Central memory CD8-positive, alpha-beta T cell (primary cell): ENCODE measurements at regions not wholly inside any gene's neighbourhood (a gene's known extent, or its start where the extent isn't known, plus 50 kb on each side); places are given as distances from the start of the nearest gene placed in this dataset.
"Not testable (repeated sequence)": the region's sequence is repeated elsewhere in the genome, so short reads cannot be mapped to it uniquely, and the experiment has no call there.

Source experiments
- ATAC-seq: fragments of 150-1000 bp; cut with Tn5 transposase; replicated peaks from 2 replicates; pipeline ENCODE4 v1.10.0; 2022; ENCODE audit warnings: mild to moderate bottlenecking, moderate FRiP score, moderate number of reproducible peaks; ENCODE audit not compliant: poor library complexity, severe bottlenecking; ENCODE audit errors: extremely low read depth
- DNase-seq, 2 donors: peaks; one replicate each; pipeline ENCODE4 v3.0.0; 2021; ENCODE audit warnings: low spot score in 2 of 2
- H3K27ac Mint-ChIP-seq: one replicate; pipeline ENCODE4 v1.8.0; 2022; ENCODE audit warnings: low read depth, mild to moderate bottlenecking, moderate library complexity, mixed read lengths
- H3K27me3 Mint-ChIP-seq: one replicate; pipeline ENCODE4 v1.8.0; 2022; ENCODE audit warnings: mixed read lengths
- H3K36me3 Mint-ChIP-seq: one replicate; pipeline ENCODE4 v1.8.0; 2022; ENCODE audit warnings: mild to moderate bottlenecking, moderate library complexity, mixed read lengths; ENCODE audit not compliant: insufficient read depth
- H3K4me1 Mint-ChIP-seq: one replicate; pipeline ENCODE4 v1.8.0; 2022; ENCODE audit warnings: mixed read lengths
- H3K4me3 Mint-ChIP-seq: one replicate; pipeline ENCODE4 v1.8.0; 2022; ENCODE audit warnings: mild to moderate bottlenecking, moderate library complexity, mixed read lengths
- H3K9me3 Mint-ChIP-seq: one replicate; pipeline ENCODE4 v1.8.0; 2022; ENCODE audit warnings: mixed read lengths

DNA sequence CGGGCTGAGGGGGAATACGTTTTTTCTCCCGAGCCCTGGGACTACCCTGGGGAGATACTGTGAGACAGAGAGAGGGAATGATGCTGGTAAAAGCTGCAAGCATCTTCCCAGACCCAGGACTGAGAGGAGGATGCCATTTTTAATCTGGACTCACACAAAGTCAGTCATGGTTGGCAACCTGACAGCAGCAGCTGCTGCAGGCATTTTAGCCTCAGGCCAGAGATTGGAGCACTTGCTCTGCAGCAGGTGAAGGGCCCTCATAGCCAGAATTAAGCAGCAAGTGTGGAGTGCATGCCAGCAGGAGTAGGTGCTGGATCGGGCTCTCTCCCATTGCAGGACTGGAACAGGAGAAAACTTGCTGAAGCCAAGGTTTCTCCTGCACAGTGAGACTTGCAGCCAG is 361.1 kb upstream of the CLEC14A start:
- ATAC-seq (no peak), DNase-seq (no peak)
- H3K27ac Mint-ChIP-seq = no peak overlapping the region
- no peaks in the 10 kb centered on the region for H3K4me1 Mint-ChIP-seq
- H3K4me3 Mint-ChIP-seq = no peak overlapping the region
- peaks cover 7% of the 10 kb centered on the region for H3K9me3 Mint-ChIP-seq
- H3K27me3 Mint-ChIP-seq = no peaks in the 10 kb centered on the region
- H3K36me3 Mint-ChIP-seq = no peaks in the 10 kb centered on the region

GRCh38 chr14:38611928-38612327 is 356.0 kb upstream of the CLEC14A start:
- ATAC-seq = no peak
- Mint-ChIP-seq H3K4me1 (no peaks in the 10 kb centered on the region), H3K27me3 (no peaks in the 10 kb centered on the region), H3K27ac (no peak overlapping the region), H3K4me3 (no peak overlapping the region), H3K36me3 (no peaks in the 10 kb centered on the region), H3K9me3 (peaks cover 16% of the 10 kb centered on the region)
- DNase-seq = no peak

DNA sequence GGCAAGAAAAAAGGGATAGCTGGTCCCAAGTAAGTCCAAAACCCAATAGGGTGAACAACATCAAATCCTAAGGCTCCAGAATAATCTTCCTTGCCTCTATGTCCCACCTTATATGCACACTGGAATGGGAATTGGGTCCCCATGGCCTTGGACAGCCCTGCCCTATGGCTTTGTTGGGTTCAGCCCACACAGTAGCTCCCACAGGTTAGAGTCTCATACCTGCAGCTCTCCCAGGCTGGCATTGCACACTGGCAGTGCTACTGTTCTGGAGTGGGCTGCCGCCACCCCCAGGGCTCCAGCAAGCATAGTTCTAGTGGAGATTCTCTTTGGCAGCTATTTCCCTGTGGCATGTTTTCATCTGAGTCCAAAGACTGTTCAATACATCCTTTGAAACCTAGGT is 352.4 kb upstream of the CLEC14A start:
- Mint-ChIP-seq H3K4me1 (no peaks in the 10 kb centered on the region), H3K9me3 (peaks cover 16% of the 10 kb centered on the region), H3K27ac (no peak overlapping the region), H3K4me3 (no peak overlapping the region), H3K27me3 (no peaks in the 10 kb centered on the region), H3K36me3 (no peaks in the 10 kb centered on the region)
- DNase-seq (no peak), ATAC-seq (no peak)

GRCh38 chr14:38605193-38606114 is 349.6 kb upstream of the CLEC14A start:
- no peak for DNase-seq
- H3K4me3 Mint-ChIP-seq = no peak overlapping the region

DNA sequence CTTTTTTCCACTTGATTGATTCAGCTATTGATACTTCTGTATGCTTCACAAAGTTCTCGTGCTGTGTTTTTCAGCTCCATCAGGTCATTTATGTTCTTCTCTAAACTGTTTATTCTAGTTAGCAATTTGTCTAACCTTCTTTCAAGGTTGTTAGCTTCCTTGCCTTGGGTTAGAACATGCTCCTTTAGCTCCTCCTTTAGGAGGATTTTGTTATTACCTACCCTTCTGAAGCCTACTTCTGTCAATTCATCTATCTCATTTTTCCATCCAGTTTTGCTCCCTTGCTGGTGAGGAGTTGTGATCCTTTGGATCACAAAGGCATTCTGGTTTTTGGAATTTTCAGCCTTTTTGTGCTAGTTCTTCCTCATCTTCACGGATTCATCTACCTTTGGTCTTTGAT is 344.7 kb upstream of the CLEC14A start:
- not testable (repeated sequence) for H3K4me1 Mint-ChIP-seq, ATAC-seq, DNase-seq, H3K4me3 Mint-ChIP-seq, H3K36me3 Mint-ChIP-seq, H3K27ac Mint-ChIP-seq, H3K9me3 Mint-ChIP-seq, H3K27me3 Mint-ChIP-seq

More at GRCh38 chr14:38605193-38606114, 349.6 kb upstream of the CLEC14A start:
- Mint-ChIP-seq H3K9me3 (peaks cover 15% of the 10 kb centered on the region), H3K27ac (no peak overlapping the region), H3K27me3 (no peaks in the 10 kb centered on the region), H3K36me3 (no peaks in the 10 kb centered on the region), H3K4me1 (no peaks in the 10 kb centered on the region)
- no peak for ATAC-seq

DNA sequence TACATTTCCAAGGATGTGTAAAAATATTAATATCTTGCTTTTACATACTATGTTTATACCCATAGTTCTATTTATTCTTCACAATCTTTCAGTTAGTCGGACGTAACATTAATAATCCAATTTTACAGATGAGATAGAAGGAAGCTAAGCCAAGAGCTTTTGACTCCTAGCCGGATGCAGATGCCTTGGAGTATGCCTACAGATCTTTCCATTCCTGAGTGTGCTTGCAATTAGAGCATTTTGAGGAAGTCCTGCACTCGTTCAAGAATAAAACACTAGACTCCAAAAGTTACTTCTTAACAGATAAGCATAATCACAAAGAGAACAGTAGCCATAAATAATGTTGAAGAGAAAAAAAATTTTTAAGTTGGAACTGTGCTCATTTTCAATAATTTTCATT is 337.6 kb upstream of the CLEC14A start:
- no peaks in the 10 kb centered on the region for H3K36me3 Mint-ChIP-seq
- no peak for DNase-seq
- no peaks in the 10 kb centered on the region for H3K27me3 Mint-ChIP-seq
- peaks cover 5% of the 10 kb centered on the region for H3K9me3 Mint-ChIP-seq
- H3K27ac Mint-ChIP-seq = no peak overlapping the region
- no peak for ATAC-seq
- no peak overlapping the region for H3K4me3 Mint-ChIP-seq
- no peaks in the 10 kb centered on the region for H3K4me1 Mint-ChIP-seq

GRCh38 chr14:38592764-38593442 is 337.0 kb upstream of the CLEC14A start:
- H3K36me3 Mint-ChIP-seq = no peaks in the 10 kb centered on the region
- no peaks in the 10 kb centered on the region for H3K27me3 Mint-ChIP-seq
- no peak overlapping the region for H3K4me3 Mint-ChIP-seq
- H3K27ac Mint-ChIP-seq = no peak overlapping the region
- peaks cover 5% of the 10 kb centered on the region for H3K9me3 Mint-ChIP-seq
- no peak for ATAC-seq
- DNase-seq = no peak
- H3K4me1 Mint-ChIP-seq = no peaks in the 10 kb centered on the region

DNA sequence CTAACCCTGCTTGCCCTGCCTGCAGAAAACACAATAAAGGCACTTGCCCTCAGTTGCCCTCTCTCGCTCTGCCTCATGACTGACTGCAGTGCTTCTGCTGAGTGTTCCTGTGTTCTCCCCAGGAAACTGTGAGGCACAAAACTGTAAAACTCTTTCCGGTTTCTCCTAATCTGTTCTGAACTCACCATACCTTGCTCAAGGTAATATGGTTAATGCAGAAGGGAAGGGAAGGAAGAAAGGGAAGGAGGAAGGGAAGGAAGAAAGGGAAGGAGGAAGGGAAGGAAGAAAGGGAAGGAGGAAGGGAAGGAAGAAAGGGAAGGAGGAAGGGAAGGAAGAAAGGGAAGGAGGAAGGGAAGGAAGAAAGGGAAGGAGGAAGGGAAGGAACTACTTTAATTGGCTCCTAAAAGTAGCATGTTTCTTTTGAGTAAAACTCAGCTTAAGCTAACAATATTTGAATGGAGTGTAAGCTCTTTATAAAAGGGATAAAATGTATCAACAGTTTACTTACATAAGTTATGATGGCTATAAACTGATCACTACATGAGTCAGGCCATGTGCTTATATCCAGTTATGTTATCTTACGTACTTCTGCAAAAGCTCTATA is 334.0 kb upstream of the CLEC14A start:
- Mint-ChIP-seq H3K4me1 (no peaks in the 10 kb centered on the region), H3K4me3 (no peak overlapping the region), H3K27ac (no peak overlapping the region), H3K27me3 (no peaks in the 10 kb centered on the region), H3K9me3 (peaks cover 7% of the 10 kb centered on the region), H3K36me3 (no peaks in the 10 kb centered on the region)
- ATAC-seq (no peak), DNase-seq (no peak)

DNA sequence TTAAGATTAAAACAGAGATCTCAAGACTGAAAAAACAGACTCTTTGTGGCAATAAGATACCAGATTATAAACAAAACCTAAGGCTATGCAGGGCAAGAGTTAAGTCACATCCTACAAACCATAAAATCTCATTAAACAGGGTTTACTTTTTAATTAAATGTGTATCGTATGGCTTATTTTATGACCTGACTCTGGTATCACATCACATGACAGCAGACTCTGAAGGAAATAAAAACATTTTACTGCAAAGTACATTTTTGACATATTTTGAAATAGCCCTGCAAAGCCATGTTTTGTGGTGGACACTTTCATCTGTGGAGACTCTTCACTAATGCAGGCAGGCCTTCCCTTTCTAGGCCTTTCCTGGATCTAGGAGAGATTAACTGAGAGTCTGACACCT is 327.6 kb upstream of the CLEC14A start:
- Mint-ChIP-seq H3K27ac (no peak overlapping the region), H3K4me1 (no peaks in the 10 kb centered on the region), H3K36me3 (peaks cover 2% of the 10 kb centered on the region), H3K9me3 (peaks cover 8% of the 10 kb centered on the region), H3K4me3 (no peak overlapping the region), H3K27me3 (no peaks in the 10 kb centered on the region)
- ATAC-seq (no peak), DNase-seq (no peak)

DNA sequence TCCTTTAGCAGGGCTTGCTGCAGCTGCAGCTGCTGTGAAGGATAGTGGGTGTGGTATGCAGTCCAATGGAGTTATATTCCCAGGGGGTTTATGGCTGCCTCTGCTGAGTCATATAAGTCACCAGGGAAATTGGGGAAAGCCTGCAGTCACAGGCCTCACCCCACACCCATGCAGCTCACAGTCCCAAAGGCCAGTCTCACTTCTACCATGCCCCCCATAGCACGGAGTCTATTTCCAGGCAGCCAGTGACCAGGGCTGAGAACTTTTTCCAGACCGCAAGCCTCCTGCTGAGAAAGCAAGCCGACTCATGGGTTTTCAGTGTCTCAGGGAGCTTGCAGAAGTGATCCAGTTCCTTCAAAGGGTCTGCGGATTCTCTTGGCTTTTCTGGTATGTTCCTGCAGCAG is 322.4 kb upstream of the CLEC14A start:
- ATAC-seq = no peak
- peaks cover 2% of the 10 kb centered on the region for H3K36me3 Mint-ChIP-seq

DNA sequence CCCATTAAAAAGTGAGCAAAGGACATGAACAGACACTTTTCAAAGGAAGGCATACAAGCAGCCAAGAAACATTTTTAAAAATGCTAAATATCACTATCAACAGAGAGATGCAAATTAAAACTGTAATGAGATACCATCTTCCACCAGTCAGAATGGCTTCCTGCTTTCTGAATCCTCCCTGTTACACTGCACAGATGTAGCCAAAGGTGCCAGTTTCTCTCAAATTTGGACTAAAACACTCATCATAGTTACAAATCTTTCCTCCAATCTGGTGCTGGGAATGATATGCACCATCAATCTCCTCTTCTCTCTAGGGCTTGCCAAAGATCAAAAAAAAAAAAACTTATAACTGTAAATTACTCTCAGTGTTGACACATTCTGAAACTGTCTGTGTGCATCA is 311.8 kb upstream of the CLEC14A start:
- H3K4me1 Mint-ChIP-seq = no peaks in the 10 kb centered on the region
- ATAC-seq (no peak), DNase-seq (no peak)
- H3K27ac Mint-ChIP-seq = no peak overlapping the region
- peaks cover 5% of the 10 kb centered on the region for H3K9me3 Mint-ChIP-seq
- H3K36me3 Mint-ChIP-seq = no peaks in the 10 kb centered on the region
- no peaks in the 10 kb centered on the region for H3K27me3 Mint-ChIP-seq
- no peak overlapping the region for H3K4me3 Mint-ChIP-seq

More for the DNA sequence above, 322.4 kb upstream of the CLEC14A start:
- Mint-ChIP-seq H3K4me1 (no peaks in the 10 kb centered on the region), H3K4me3 (no peak overlapping the region), H3K9me3 (peaks cover 7% of the 10 kb centered on the region), H3K27ac (no peak overlapping the region), H3K27me3 (no peaks in the 10 kb centered on the region)
- DNase-seq = no peak

DNA sequence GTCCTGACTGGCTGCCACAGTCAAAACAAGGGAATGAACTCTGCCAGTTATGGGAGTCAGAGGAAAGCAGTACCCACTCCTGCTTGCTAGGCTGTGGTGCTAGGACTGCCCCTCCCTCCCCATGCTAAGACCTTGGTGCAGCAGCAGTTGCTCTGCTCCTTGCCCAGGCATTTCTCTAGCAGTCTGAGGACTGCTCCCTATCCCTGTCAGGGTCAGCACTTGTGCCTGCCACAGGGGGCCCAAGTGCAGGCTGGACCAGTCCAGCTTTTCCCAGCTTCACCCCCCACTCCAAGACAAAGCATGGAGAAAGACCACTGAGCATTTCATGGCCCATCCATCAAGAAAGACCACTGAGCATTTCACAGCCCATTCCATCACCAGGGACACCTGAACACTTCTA is 305.8 kb upstream of the CLEC14A start:
- ATAC-seq = no peak
- DNase-seq = no peak
- no peak overlapping the region for H3K4me3 Mint-ChIP-seq
- H3K36me3 Mint-ChIP-seq = no peaks in the 10 kb centered on the region
- no peaks in the 10 kb centered on the region for H3K4me1 Mint-ChIP-seq
- no peak overlapping the region for H3K27ac Mint-ChIP-seq
- H3K9me3 Mint-ChIP-seq = peaks cover 24% of the 10 kb centered on the region
- no peaks in the 10 kb centered on the region for H3K27me3 Mint-ChIP-seq

- H3K27ac Mint-ChIP-seq = no peak overlapping the region
- H3K4me3 Mint-ChIP-seq = no peak overlapping the region
- no peaks in the 10 kb centered on the region for H3K27me3 Mint-ChIP-seq
These were observed 303.8 kb upstream of the CLEC14A start for GRCh38 chr14:38559711-38560110.

More at GRCh38 chr14:38559711-38560110, 303.8 kb upstream of the CLEC14A start:
- DNase-seq = no peak
- Mint-ChIP-seq H3K9me3 (peaks cover 24% of the 10 kb centered on the region), H3K4me1 (no peaks in the 10 kb centered on the region), H3K36me3 (no peaks in the 10 kb centered on the region)
- ATAC-seq = no peak
